ENCODE measurements at regions not wholly inside any gene's neighbourhood (a gene's known extent, or its start where the extent isn't known, plus 50 kb on each side); places are given as distances from the start of the nearest gene placed in this dataset.

DNA sequence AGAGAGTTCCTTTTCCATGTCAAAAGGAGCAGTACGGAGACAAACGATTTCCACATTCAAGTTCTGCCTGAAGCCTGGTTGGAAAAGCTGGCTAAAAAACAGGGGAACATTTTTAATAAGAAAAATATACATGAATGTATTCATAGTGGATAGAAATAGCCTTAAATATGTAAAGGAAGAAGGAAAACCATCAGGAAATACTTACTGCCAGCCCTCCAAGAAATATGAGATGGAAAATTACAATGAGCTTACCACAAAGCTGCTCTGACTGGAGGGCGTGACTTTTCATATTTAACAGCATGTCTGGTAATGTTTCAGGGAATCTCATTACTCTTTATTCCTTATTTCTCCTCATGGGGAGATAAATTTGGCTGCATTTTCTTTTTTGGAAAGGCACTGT, 75.9 kb upstream of the ZDHHC17 start:
- TF ChIP-seq POLR2A (IDR thresholded peaks at IDR 0.05) (no peak), CTCF (IDR thresholded peaks at IDR 0.05) (no peak)

Data from esophagus squamous epithelium (tissue), 4 donors.